HG02943 (cell line): ENCODE measurements at regions not wholly inside any gene's neighbourhood (a gene's known extent, or its start where the extent isn't known, plus 50 kb on each side); places are given as distances from the start of the nearest gene placed in this dataset.
"Not testable (repeated sequence)": the region's sequence is repeated elsewhere in the genome, so short reads cannot be mapped to it uniquely, and the experiment has no call there.

ENCODE experiments used
- ATAC-seq: cut with Tn5 transposase; IDR thresholded peaks from one replicate; pipeline ENCODE4 v1.9.1; 2021; ENCODE audit warnings: mild to moderate bottlenecking, low read depth, moderate library complexity; ENCODE audit not compliant: unreplicated experiment

GRCh38 chr20:53803492-53804155 is 210.0 kb upstream of the ZNF217 start:
- no peak for ATAC-seq

DNA sequence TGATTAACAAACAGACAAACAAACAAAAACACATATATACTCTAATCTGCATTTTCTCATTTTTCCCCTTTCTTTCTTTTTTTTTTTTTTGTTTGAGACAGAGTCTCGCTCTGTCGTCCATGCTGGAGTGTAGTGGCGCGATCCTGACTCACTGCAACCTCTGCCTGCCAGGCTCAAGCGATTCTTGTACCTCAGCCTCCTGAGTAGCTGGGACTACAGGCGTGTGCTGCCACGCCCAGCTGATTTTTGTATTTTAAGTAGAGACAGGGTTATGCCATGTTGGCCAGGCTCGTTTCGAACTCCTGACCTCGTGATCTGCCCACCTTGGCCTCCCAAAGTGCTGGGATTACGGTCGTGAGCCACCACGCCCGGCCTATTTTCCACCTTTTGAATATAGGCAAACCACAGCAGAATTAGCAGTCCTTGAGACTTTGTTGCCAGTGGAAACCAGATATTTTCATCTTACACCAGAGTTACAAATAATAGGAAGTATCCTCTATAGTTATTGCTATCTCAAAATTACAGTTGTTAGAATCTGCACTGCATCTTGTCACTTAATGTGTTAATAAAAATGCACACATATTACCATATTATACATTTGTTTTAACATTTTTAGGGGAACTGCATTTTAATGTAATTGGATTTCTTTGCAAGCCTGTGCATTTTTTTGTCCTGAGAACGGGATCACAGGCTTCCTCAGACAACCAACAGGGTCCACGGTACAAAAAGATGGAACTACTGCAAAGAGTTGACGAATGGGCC is 208.2 kb upstream of the ZNF217 start:
- no peak for ATAC-seq

GRCh38 chr20:53800883-53801604 is 207.4 kb upstream of the ZNF217 start:
- no peak for ATAC-seq

DNA sequence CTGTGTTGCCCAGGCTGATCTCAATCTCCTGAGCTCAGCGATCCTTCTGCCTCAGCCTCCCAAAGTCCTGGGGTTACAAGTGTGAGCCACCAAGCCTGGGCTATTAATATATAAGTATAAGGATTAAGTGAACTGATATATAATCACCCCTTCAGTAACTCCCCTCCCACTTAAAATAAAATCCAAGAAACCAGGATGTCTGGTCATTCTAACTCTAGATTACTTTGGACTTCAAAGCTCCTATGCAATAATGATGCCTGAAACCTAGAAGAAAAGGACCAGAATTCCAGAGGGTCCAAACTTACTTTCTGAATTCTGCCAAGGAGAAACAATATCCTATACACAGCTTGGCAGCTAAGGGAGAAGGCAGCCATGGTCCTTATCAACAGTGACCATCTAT is 206.8 kb upstream of the ZNF217 start:
- no peak for ATAC-seq

DNA sequence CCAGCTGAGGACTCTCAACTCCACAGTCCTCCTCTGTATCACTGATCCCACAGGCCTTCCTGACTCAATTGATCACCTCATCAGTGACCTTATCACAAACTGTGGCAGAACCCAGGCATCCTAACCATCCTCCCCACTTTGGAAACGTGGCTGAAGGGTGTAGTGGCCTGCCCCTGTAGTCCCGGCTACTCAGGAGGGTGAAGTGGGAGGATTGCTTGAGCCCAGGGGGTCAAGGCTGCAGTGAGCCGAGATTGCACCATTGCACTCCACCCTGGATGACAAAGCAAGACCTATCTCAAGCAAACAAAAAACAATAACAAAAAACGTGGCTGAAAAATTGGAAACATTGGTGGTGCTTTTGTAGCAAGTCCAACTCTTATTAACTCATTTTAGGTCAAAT is 203.4 kb upstream of the ZNF217 start:
- ATAC-seq, result no peak

- no peak for ATAC-seq
These were observed 201.5 kb upstream of the ZNF217 start for GRCh38 chr20:53795170-53795569.

- no peak for ATAC-seq
These were observed 201.0 kb upstream of the ZNF217 start for GRCh38 chr20:53794529-53795115.

GRCh38 chr20:53793783-53794383 is 200.2 kb upstream of the ZNF217 start:
- ATAC-seq, result no peak

GRCh38 chr20:53792946-53793536 is 199.4 kb upstream of the ZNF217 start:
- ATAC-seq, result no peak

DNA sequence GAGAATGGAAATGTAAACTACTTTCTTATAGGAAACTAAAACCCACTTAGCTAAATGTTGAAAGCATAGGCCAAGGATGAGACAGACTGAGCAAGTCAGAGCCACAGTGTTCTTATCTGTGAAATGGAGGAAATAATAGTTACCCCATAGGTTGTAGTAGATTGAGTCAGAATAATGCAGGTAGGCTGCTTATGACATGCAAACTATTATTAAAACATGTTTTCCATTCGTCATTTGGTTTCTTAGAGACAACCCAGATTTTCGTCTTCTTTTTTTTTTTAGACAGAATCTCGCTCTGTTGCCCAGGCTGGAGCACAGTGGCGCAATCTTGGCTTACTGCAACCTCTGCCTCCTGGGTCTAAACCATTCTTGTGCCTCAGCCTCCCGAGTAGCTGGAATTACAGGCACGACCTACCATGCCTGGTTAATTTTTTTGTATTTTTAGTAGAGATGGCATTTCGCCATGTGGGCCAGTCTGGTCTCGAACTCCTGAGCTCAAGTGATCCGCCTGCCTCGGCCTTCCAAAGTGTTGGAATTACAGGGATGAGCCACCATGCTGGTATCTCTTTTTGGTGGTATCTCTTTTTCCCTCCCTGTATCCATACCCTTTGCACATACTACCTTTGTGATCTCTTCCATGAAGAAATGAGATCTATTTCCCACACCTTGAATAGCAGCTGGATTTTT is 196.5 kb upstream of the ZNF217 start:
- ATAC-seq, result no peak

GRCh38 chr20:53788253-53789022 is 194.8 kb upstream of the ZNF217 start:
- ATAC-seq, result no peak

DNA sequence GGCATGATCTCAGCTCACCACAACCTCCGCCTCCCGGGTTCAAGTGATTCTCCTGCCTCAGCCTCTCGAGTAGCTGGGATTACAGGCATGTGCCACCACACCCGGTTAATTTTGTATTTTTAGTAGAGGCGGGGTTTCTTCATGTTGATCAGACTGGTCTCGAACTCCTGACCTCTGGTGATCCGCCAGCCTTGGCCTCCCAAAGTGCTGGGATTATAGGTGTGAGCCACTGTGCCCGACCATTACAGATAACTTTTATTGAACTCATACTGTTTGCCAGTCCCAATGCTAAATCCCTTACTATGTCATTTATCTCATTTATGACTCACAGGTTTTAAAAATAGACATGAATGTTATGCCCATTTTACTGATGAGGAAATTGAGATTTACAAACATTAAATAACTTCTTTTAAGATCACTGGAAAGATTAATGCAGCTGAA is 193.9 kb upstream of the ZNF217 start:
- ATAC-seq, result not testable (repeated sequence)

GRCh38 chr20:53786445-53787267 is 193.0 kb upstream of the ZNF217 start:
- no peak for ATAC-seq

DNA sequence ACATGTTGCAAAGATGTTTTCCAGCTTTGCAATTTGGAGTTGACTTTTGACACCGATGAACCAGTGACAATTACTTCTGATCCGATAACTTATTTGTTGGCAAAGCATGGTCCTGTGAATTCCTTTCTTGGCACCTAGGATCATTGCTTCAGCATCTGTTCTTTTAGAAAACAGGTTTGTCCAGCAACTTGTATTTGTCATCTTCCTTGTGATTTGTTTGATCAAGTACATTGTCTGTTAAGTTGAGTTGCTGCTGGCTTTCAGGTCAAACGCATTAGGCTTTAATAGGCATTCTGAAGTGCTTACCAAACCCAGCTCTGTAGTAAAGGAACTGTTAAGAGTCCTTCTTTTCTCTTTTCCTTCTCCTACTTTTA is 192.4 kb upstream of the ZNF217 start:
- no peak for ATAC-seq

DNA sequence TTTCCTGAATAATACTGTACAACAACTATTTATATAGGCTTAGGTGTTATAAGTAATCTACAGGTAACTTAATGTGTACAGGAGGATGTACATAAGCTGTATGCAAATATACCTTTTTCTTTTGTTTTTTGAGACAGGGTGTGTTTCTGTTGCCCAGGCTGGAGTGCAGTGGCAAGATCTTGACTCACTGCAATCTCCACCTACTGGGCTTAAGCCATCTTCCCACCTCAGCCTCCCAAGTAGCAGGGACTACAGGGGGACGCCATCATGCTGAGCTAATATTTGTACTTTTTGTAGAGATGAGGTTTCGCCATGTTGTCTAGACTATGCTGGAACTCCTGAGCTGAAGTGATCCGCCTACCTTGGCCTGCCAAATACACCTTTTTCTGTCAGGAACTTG is 191.7 kb upstream of the ZNF217 start:
- ATAC-seq, result no peak

GRCh38 chr20:53783768-53784167 is 190.1 kb upstream of the ZNF217 start:
- no peak for ATAC-seq

GRCh38 chr20:53782612-53783246 is 189.1 kb upstream of the ZNF217 start:
- no peak for ATAC-seq

DNA sequence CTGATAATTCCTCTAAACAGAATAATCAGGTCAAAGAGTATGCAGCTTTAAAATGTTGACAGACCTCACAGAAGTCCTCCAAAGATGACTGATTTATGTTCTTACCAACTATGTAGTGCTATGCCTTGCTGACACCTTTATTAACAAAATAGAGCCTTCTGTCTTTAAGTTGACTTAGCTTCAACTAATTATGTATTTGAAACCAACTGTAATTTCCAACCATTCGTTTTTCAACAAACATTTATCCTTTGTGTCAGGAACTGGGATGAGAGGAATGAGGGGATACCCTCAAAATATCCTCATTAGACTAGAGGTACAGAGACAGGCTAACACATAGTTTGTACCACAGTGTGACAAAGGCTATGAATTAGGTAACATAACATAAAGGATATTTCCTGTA is 186.2 kb upstream of the ZNF217 start:
- no peak for ATAC-seq
